Spleen (tissue), 7 donors: ENCODE measurements at regions not wholly inside any gene's neighbourhood (a gene's known extent, or its start where the extent isn't known, plus 50 kb on each side); places are given as distances from the start of the nearest gene placed in this dataset.

ENCODE experiments used
- CTCF ChIP-seq, 11 experiments: fragments of 200-600 bp in 7 of 11; fragments of 450-650 bp in 4 of 11; sonication (generic) in 4 of 11; IDR thresholded peaks in 8 of 11; conservative IDR thresholded peaks in 3 of 11; 1 replicate in 7 of 11; 2 replicates in 4 of 11; pipeline versions ENCODE4 v1.4.0 to v1.8.0; 2016 to 2021; ENCODE audit warnings: antibody characterized with exemption in 11 of 11, inconsistent platforms in 4 of 11, mild to moderate bottlenecking in 1 of 11
- POLR2AphosphoS5 ChIP-seq, 3 donors: sonication (generic); formaldehyde crosslinking; IDR thresholded peaks; one replicate each; pipeline ENCODE4 v1.5.1; 2017; ENCODE audit warnings: antibody characterized with exemption in 3 of 3
- donor health status: DM: no; HTN: no; CAD: no; lungs with moderate emphysema.
- donor health status: DM: no; HTN: no; CAD: no.
- donor health status: DM: no; HTN: no; CAD: no.

GRCh38 chr11:119808407-119809185 lies 79.6 kb upstream of the NECTIN1 start:
- TF ChIP-seq CTCF (IDR thresholded peaks at IDR 0.05 in 8 of 11, conservative IDR thresholded peaks at IDR 0.05 in 3 of 11) (no peak), POLR2AphosphoS5 (IDR thresholded peaks at IDR 0.05) (no peak)
